ENCODE measurements at regions not wholly inside any gene's neighbourhood (a gene's known extent, or its start where the extent isn't known, plus 50 kb on each side); places are given as distances from the start of the nearest gene placed in this dataset.

- Histone ChIP-seq H3K27me3 (replicated peaks; ENCODE audit: insufficient read depth, low read depth, low read length, poor library complexity) (no peaks in the 10 kb centered on the region), H3K4me1 (ENCODE audit: insufficient read depth, low read length, poor library complexity, severe bottlenecking) (no peaks in the 10 kb centered on the region), H3K9me3 (ENCODE audit: low read depth, low read length, poor library complexity, severe bottlenecking) (no peaks in the 10 kb centered on the region), H3K27ac (ENCODE audit: low read depth, low read length, poor library complexity, severe bottlenecking) (no peak overlapping the region), H3K36me3 (ENCODE audit: insufficient read depth, low read length, poor library complexity, severe bottlenecking) (no peaks in the 10 kb centered on the region), H3K4me3 (ENCODE audit: low read depth, low read length, poor library complexity, severe bottlenecking) (no peak overlapping the region)
- no peak for DNase-seq (ENCODE audit: low spot score)
- TF ChIP-seq EZH2 (IDR thresholded peaks at IDR 0.05; ENCODE audit: borderline replicate concordance, low read depth, low read length, poor library complexity, severe bottlenecking) (no peak), CTCF (conservative IDR thresholded peaks at IDR 0.05; ENCODE audit: low read depth, low read length) (no peak)
- POLR2A ChIA-PET (ENCODE audit: low non-redundant PET), result no interaction called here
- CTCF ChIA-PET, result no interaction called here
- BruUV-seq (replicated peaks), result no TSS peak
- intact Hi-C loops (cut with micrococcal nuclease; ENCODE audit: unreplicated experiment), result no loop called here
Measured at GRCh38 chrX:42276982-42277690, 353.8 kb upstream of the CASK start.

GRCh38 chrX:42274151-42274550 lies 350.8 kb upstream of the CASK start:
- ChIA-PET POLR2A (ENCODE audit: low non-redundant PET) (no interaction called here), CTCF (no interaction called here)
- Histone ChIP-seq H3K4me3 (ENCODE audit: low read depth, low read length, poor library complexity, severe bottlenecking) (no peak overlapping the region), H3K9me3 (ENCODE audit: low read depth, low read length, poor library complexity, severe bottlenecking) (no peaks in the 10 kb centered on the region), H3K4me1 (ENCODE audit: insufficient read depth, low read length, poor library complexity, severe bottlenecking) (no peaks in the 10 kb centered on the region), H3K36me3 (ENCODE audit: insufficient read depth, low read length, poor library complexity, severe bottlenecking) (no peaks in the 10 kb centered on the region), H3K27me3 (replicated peaks; ENCODE audit: insufficient read depth, low read depth, low read length, poor library complexity) (no peaks in the 10 kb centered on the region), H3K27ac (ENCODE audit: low read depth, low read length, poor library complexity, severe bottlenecking) (no peak overlapping the region)
- no peak for DNase-seq (ENCODE audit: low spot score)
- intact Hi-C loops (cut with micrococcal nuclease; ENCODE audit: unreplicated experiment), result no loop called here
- BruUV-seq (replicated peaks), result no TSS peak
- TF ChIP-seq EZH2 (IDR thresholded peaks at IDR 0.05; ENCODE audit: borderline replicate concordance, low read depth, low read length, poor library complexity, severe bottlenecking) (no peak), CTCF (conservative IDR thresholded peaks at IDR 0.05; ENCODE audit: low read depth, low read length) (no peak)

GRCh38 chrX:42273387-42273786 lies 350.0 kb upstream of the CASK start:
- Histone ChIP-seq H3K4me3 (ENCODE audit: low read depth, low read length, poor library complexity, severe bottlenecking) (no peak overlapping the region), H3K27me3 (replicated peaks; ENCODE audit: insufficient read depth, low read depth, low read length, poor library complexity) (no peaks in the 10 kb centered on the region), H3K36me3 (ENCODE audit: insufficient read depth, low read length, poor library complexity, severe bottlenecking) (no peaks in the 10 kb centered on the region), H3K27ac (ENCODE audit: low read depth, low read length, poor library complexity, severe bottlenecking) (no peak overlapping the region), H3K4me1 (ENCODE audit: insufficient read depth, low read length, poor library complexity, severe bottlenecking) (no peaks in the 10 kb centered on the region), H3K9me3 (ENCODE audit: low read depth, low read length, poor library complexity, severe bottlenecking) (no peaks in the 10 kb centered on the region)
- intact Hi-C loops (cut with micrococcal nuclease; ENCODE audit: unreplicated experiment), result no loop called here
- DNase-seq (ENCODE audit: low spot score), result no peak
- no peak for TF ChIP-seq EZH2 (IDR thresholded peaks at IDR 0.05; ENCODE audit: borderline replicate concordance, low read depth, low read length, poor library complexity, severe bottlenecking)
- no peak for TF ChIP-seq CTCF (conservative IDR thresholded peaks at IDR 0.05; ENCODE audit: low read depth, low read length)
- no TSS peak for BruUV-seq (replicated peaks)
- ChIA-PET POLR2A (ENCODE audit: low non-redundant PET) (no interaction called here), CTCF (no interaction called here)

Data from A673 (cell line).